ENCODE measurements at regions not wholly inside any gene's neighbourhood (a gene's known extent, or its start where the extent isn't known, plus 50 kb on each side); places are given as distances from the start of the nearest gene placed in this dataset.

DNA sequence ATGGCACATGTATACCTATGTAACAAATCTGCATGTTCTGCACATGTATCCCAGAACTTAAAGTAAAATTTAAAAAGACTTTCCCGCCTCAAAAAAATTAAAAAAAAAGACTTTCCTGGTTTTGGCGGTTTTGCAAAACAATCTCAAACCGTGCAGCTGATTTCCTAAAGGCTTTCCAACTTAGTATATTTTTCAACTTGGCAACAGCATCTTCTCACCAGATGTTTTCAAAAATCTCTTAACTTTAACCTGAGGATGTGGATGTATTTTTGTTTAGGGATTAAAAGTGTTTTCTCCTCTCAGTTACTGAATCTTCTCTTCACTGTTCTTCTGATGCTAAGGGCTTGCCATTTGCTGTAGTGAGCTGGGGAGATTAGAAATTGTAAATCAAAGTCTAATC lies 96.5 kb upstream of the PLPP4 start:
- in situ Hi-C loops (cut with HindIII; ENCODE audit: low sequenced_read_pairs): no loop called here

DNA sequence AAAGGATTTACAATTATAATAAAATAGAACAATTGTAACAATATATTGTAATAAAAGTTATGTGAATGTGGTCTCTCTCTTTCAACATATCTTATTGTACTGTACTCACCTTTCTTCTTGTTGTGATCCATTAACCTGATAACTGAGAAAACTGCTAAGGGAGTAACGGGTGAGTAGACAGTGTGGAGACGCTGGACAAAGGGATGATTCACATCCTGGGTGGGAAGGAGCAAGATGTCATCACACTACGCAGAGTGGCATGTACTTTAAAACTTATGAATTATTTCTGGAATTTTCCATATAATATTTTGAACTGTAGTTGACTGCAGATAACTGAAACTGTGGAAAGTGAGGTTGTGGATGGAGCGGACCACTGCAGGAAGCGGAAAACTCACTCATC lies 91.2 kb upstream of the PLPP4 start:
- in situ Hi-C loops (cut with HindIII; ENCODE audit: low sequenced_read_pairs): no loop called here

DNA sequence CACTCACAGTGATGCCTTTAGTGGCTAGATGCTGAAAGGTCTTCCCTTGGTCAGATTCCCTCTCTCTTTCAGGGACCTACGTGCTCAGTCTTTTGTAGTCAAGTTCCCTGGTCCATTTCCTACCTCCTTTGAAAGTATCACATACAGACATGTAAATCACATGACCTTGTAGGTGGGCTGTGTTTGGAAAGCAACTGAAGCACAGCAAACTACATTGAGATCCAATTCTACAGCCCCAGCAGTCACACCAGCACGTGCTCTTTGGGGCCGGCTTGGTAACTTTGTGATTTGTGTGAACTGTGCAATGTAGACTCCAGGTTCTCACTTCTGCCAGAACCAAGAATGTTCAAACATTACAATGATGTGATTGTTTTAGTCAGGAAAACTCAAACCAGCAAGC lies 89.7 kb upstream of the PLPP4 start:
- in situ Hi-C loops (cut with HindIII; ENCODE audit: low sequenced_read_pairs): no loop called here

DNA sequence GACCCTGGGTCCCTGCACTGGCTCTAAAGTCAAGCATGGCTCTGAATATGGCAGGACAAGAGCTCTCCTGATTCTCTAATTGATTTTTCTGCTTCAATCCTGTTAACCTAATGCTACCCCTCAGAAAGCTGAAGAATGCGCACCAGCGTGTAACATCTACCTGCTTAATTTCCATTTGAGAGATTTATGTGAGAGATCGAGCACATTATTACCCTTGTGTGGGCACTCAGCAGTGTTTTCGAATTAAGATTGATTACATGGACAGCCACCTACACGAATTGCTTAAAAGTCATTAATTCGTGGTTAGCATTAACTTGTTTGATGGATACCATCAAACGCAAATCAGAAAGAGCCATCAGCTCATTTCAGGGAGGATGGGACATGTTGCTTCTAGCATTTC lies 88.7 kb upstream of the PLPP4 start:
- in situ Hi-C loops (cut with HindIII; ENCODE audit: low sequenced_read_pairs): no loop called here

DNA sequence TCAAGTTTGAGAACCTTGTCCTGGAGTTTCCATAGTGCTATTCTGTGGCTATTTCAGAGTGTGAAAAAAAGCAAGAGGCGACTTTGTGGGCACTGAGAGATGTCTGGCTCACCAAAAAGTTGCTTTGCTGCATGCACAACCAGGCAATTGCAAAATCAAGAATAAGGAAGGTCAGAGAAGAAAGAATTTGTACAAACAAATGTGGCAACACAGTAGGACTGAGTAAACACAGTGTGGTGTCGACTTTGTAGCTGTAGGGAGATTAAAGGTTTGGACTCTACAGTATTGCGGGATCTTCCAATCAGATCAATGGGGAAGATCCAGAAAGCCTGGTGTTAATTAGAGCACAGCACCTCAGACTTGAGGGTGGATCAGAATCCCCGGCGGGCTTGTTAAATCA lies 88.1 kb upstream of the PLPP4 start:
- in situ Hi-C loops (cut with HindIII; ENCODE audit: low sequenced_read_pairs): no loop called here

DNA sequence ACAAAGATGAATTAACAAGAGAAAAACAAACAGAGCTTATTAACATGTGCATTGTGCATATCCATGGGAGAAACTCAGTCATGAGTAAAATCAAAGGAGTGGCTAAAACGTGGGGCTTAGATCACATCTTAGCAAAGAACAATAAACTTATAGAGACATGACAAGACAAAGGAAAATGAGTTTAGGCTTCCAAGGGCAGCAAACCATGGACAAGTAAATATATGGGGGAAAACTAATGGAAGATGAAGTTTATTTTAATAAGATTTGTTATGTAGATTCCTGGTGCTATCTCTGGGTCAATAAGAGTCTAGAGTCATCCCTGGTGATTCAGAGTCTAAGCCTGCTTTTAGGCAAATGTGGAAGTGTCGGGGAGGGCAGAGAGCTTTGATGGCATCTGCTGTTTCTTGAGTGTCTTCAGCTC lies 87.2 kb upstream of the PLPP4 start:
- in situ Hi-C loops (cut with HindIII; ENCODE audit: low sequenced_read_pairs): no loop called here

DNA sequence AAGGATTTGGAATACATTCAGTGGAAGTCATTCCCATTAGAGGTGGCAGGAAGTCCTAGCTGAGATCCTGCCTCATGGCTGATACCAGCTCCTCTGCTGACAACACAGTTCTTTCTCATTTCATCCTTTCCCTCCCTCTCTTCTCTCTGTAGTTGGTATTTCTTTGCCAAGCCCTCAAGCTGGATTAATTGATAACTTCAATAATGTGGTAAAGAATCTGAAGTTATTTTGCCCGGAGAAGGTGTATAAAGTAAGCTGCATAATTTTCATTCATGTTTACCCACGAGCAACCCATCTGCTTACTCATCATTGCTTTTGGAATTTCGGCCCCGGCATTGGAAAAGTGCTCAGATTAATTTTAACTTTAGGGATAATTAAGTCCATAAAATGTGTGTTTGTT lies 85.2 kb upstream of the PLPP4 start:
- in situ Hi-C loops (cut with HindIII; ENCODE audit: low sequenced_read_pairs): no loop called here

DNA sequence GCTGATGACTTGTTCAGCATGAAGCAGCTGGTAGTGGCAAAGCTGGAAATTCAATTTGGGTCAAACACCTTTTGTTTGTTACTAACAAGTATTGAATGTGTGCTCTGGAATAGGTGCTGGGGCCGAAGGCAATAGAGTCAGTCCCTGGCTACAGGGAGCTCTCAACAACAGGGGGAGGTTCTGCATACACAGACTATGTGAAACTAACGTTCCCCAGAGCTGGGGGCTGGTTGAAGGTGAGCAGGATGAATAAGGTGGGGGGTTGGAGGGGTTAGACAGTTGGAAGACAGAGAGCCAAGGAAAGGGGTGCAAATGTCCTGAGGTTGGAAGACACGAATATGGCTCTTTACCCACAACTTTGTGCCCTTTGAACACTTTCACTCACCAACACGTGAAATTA lies 84.1 kb upstream of the PLPP4 start:
- in situ Hi-C loops (cut with HindIII; ENCODE audit: low sequenced_read_pairs): no loop called here

DNA sequence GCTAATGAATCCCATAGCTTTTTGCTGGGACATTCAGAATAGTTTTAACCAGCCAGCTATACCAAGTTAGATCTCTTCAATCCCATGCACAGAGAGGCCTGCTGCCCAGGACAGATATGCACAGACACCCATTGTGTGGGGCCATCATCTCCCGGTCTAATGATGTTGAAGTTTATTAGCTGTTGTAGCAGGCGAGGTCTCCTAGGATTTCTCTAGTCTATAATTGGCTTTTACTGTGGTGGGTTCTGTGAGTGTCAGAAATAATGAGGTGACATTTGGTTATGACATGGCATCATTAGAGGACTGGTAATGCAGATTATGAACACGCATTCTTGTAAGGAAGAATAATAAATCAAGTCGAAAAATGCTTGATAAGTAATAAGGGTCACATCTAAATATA lies 81.4 kb upstream of the PLPP4 start:
- in situ Hi-C loops (cut with HindIII; ENCODE audit: low sequenced_read_pairs): no loop called here

DNA sequence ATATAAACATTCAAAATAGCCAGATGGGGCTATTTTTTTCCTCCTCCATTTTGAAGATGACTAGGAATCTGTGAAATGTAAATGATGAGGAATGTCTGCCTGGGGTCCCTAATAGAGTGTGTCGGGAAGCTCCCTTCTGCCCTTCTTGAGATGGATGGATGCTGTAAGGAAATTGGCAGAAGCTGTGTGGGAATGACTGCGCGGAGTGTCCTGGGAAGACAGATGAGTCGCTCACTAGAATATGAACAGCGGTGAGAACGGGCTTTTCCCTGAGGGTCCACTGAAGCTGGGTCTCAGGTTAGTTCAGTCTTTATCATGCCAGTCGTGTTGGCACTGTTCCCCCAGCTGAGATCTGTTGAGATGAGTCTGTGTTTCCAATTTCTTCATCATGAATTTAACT lies 75.1 kb upstream of the PLPP4 start:
- in situ Hi-C loops (cut with HindIII; ENCODE audit: low sequenced_read_pairs): no loop called here

DNA sequence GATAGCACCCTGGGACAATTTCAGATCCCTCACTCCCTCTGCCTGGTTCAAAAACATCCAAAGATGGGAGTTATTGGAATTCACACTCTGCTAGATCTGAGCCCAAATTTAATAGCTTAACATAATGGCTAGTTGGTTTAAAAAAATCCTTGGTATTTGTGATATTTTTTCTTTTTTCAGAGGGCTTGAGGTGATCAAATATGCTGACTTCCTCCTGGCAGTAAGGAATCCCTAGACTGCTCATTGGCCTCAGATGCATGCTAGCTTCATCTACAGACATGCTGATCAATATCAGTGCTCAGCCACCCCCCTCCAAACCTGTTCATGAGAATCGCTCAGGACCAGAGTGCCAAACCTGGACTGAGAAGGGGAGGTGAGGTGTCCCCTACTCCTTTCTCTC lies 74.7 kb upstream of the PLPP4 start:
- in situ Hi-C loops (cut with HindIII; ENCODE audit: low sequenced_read_pairs): no loop called here

DNA sequence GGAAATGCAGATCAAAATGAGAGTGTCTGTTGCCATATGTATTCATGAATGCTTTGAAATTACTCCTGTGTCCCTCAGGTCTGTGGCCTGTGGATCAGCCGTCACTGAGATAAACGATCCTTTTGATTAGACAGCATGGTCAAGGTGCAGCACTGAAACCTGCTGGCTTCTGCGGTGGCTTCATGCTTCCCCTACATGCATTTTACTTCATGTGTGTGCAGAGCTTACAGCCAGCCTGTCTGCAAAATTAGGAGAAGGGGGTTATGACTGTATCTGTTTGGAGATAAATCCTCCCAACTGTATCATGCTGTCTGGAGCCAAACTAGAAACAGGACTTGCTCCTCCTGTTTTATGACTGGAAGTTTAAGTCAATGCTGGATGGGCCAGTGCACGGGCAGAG lies 71.0 kb upstream of the PLPP4 start:
- in situ Hi-C loops (cut with HindIII; ENCODE audit: low sequenced_read_pairs): no loop called here

DNA sequence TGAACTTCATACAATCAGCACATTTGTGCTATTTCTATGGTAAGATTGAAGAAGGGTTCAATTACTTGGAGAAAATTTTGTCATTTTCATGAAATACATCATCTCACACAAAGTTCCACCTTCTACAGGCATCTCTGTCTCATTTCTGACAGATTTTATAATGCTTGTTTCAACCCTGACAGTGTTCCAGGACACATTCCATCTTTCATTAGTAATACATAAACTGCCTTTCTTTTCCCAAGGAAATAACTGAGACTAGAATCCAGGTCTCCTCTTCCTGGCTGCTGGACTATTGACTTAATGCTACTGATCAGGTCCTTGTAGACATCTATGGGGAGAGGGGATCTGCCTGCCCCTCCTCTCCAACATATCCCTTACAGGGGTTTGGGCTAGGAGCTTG lies 70.1 kb upstream of the PLPP4 start:
- in situ Hi-C loops (cut with HindIII; ENCODE audit: low sequenced_read_pairs): no loop called here

DNA sequence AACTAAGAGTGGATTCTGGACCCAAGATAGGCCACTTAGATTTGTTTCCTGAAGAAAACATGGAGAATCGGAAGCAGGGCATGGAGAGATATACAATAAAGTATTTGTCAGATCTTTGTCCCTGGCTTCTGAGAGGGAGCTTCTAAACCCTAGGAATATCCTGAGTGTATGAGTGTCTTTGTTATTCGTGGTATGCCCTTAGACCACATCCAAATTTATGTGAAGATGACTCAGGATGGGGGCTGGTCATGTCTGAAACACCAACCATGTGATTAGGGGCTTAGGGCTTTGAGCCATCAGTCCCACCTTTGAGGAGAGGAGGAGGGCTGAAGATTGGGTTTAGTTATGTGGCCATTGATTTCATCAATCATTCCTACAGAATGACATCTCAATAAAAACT lies 69.7 kb upstream of the PLPP4 start:
- in situ Hi-C loops (cut with HindIII; ENCODE audit: low sequenced_read_pairs): no loop called here

DNA sequence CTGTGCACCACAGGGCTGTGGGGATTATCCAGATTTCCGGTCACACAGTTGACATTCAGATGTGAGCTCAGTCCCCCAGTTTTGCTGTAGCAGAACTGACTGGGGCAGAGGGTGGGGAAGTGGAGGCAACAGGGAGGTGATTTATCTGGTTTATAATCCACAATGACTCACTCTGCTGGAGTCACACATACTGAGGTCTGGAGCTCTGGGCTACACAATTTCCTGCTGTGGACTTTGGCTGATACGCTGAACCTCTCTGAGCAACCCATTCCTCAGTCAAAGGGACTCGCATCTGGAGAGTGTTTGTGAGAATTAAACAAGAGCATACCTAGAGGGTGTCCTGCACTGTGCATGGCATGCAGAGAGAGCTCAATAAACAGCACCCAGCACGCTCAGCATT lies 64.8 kb upstream of the PLPP4 start:
- in situ Hi-C loops (cut with HindIII; ENCODE audit: low sequenced_read_pairs): no loop called here

DNA sequence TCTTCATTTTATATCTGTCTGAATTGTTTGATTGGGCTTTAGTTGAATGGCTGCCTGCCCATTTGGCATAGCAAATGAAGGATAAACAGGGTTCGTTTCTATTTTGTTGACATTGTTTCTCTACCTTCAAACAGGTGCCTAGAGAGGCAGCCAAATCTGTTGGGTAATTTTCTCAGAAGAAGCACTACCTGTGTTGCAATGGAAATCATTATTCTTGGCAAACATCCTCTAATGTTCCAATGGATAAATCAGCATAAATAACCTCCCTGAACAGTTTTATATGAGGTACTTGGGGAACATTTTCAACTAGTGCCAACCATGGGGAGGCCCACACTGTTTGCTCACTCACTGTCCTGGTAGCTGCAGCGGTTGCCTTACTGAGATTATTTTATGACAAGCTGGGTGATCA lies 64.4 kb upstream of the PLPP4 start:
- in situ Hi-C loops (cut with HindIII; ENCODE audit: low sequenced_read_pairs): no loop called here

DNA sequence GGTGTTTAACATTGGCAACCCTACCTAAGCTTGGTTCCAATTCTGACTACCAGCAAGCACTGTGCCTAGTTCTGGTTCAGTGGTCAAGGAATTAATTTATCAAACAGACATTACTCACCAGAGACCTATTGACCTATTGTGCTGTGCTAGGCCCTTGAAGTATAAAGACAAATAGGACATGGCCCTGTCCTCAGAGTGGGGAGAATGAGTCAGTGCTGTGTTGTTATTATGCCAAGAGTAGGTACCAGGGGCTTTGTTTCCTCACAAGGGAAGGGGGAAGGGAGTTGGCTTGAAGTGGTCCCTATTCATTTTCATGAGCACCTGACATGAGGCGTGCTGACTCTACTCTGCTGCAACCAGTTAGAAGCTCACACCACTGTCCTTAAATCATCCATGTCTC lies 62.6 kb upstream of the PLPP4 start:
- in situ Hi-C loops (cut with HindIII; ENCODE audit: low sequenced_read_pairs): no loop called here

DNA sequence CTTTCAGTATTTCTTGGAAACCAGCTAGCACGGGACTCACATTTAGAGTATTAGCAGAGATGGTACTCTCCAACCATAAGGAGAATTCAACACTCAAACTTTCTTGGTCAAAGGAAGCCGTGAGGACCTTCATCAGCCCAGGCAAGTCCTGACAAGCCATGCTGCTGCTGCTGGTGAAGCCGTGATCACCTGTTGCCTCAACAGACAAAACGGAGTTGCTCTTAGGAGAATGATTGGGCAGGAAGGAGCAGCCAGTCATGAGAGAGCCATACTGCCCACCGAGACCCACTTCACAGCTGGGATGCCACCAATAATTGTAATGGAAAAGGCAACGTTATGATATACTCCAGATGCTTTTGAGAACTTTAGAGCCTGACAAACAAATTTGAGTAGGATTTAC lies 60.8 kb upstream of the PLPP4 start:
- in situ Hi-C loops (cut with HindIII; ENCODE audit: low sequenced_read_pairs): no loop called here

DNA sequence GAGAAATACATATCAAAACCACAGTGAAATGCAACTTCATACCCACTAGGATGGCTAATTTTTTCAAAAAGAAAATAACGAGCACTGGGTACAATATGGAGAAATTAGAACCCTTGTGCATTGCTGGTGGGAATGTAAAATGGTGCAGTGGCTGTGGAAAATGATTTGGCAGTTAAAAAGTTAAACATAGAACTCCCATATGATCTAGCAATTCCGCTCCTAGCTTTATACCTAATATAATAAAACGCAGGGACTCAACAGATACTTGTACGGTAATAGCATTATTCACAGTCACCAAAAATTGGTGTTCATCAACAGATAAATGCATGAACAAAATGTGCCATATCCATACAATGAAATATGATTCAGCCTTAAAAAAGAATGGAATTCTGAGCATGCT lies 58.8 kb upstream of the PLPP4 start:
- in situ Hi-C loops (cut with HindIII; ENCODE audit: low sequenced_read_pairs): no loop called here

DNA sequence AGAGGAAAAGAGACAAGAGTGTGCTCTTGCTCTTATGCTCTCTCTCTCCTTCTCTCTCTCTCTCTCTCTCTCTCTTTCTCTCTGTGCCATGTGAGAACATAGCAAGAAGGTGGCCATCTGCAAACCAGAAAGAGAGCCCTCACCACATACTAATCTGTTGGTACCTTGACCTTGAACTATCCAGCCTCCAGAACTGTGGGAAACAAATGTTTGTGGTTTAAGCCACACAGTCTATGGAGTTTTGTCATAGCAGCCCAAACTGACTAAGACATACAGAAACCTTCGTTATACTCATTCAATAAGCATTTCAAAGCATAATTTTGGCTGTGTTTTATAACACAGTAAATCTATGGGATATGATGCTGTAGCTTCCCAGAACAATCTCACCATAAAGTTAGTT lies 56.4 kb upstream of the PLPP4 start:
- in situ Hi-C loops (cut with HindIII; ENCODE audit: low sequenced_read_pairs): no loop called here

DNA sequence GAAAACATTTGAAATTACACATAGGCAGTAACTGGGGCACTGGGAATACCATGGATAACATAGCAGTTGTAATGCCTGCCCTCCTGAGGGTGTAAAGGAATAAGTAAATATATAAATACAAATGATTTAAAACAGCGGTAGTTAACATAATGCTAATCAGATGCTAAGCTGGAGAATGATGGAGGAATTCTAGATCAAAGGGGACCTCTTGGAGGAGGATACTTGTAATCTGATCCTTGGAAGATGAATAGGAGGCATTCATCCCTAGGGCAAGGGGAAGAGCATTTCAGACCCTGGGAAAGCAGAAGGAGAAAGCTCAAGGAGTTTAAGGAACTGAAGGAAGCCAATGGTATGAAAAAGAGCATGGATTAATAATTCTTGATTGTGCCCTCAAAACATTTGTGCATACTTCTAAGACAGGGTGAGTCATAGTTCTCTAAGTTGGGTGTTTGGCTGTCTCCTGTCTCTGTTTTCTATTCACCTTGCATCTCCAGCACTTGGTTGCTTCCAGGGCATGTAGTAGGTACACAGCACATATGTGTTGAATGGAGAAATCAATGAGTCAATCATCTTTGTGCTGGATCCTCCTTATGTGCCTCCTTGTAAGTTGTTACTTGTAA lies 54.8 kb upstream of the PLPP4 start:
- in situ Hi-C loops (cut with HindIII; ENCODE audit: low sequenced_read_pairs): no loop called here

DNA sequence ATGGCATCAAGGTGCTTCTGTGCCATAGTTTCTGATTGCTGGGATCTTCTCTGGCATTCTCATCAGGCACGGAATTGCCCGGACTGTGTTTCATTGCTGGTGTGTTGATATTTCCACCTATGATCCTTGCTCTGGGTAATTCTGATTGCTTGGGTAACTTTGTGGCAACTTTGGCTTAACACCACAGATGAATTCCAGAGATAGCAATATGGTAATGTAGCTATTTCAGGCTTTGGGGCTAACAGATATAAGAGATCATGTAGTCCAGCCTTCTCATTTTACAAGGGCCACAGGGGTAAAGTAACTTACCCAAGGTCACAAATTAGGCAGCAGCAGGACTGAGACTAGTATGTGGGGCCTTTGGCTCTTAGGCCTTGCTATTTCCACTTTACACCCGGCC lies 53.9 kb upstream of the PLPP4 start:
- in situ Hi-C loops (cut with HindIII; ENCODE audit: low sequenced_read_pairs): no loop called here

DNA sequence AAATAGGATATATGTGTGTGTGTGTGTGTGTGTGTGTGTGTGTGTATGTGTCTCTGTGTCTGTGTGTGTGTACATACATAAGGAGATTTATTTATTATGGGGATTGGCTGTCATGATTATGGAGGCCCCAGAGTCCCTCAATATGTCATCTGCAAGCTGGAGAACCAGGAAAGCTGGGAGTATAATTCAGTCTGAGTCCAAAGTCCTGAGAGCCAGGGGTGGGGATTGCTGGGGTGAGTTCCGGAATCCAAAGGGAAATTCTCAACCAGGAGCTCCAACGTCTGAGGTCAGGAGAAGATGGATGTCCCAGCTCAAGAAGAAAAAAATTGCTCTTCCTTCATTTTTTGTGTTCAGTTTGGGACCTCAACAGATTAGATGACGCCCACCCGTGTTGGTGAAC lies 50.7 kb upstream of the PLPP4 start:
- in situ Hi-C loops (cut with HindIII; ENCODE audit: low sequenced_read_pairs): no loop called here
